Hepatocyte (in vitro differentiated cells): ENCODE measurements at regions not wholly inside any gene's neighbourhood (a gene's known extent, or its start where the extent isn't known, plus 50 kb on each side); places are given as distances from the start of the nearest gene placed in this dataset.

Source experiments
- DNase-seq: peaks from one replicate; pipeline ENCODE4 v3.0.0-alpha.2; 2016; ENCODE audit warnings: low spot score
- H2AFZ ChIP-seq: fragments of 200-600 bp; sonication (generic); 2 replicates; pipeline ENCODE4 v1.6.0; 2016; ENCODE audit warnings: antibody characterized with exemption, mild to moderate bottlenecking
- H3K27ac ChIP-seq: fragments of 200-600 bp; sonication (generic); 2 replicates; pipeline ENCODE4 v1.5.1; 2016; ENCODE audit warnings: mild to moderate bottlenecking
- H3K27me3 ChIP-seq: fragments of 200-600 bp; sonication (generic); 2 replicates; pipeline ENCODE4 v1.6.1; 2016
- H3K36me3 ChIP-seq: fragments of 200-600 bp; sonication (generic); replicated peaks from 2 replicates; pipeline ENCODE4 v1.5.1; 2016; ENCODE audit warnings: low read depth; ENCODE audit not compliant: insufficient read depth
- H3K4me1 ChIP-seq: fragments of 200-600 bp; sonication (generic); 2 replicates; pipeline ENCODE4 v1.5.1; 2016; ENCODE audit warnings: mild to moderate bottlenecking, moderate library complexity; ENCODE audit not compliant: insufficient read depth
- H3K4me2 ChIP-seq: fragments of 200-600 bp; sonication (generic); 2 replicates; pipeline ENCODE4 v1.6.0; 2016
- H3K4me3 ChIP-seq: fragments of 200-600 bp; sonication (generic); 2 replicates; pipeline ENCODE4 v1.5.1; 2016; ENCODE audit warnings: mild to moderate bottlenecking
- H3K79me2 ChIP-seq: fragments of 200-600 bp; sonication (generic); 2 replicates; pipeline ENCODE4 v1.6.0; 2017; ENCODE audit warnings: mild to moderate bottlenecking
- H3K9me2 ChIP-seq: fragments of 200-600 bp; sonication (generic); replicated peaks from 2 replicates; pipeline ENCODE4 v1.6.0; 2017; ENCODE audit warnings: mild to moderate bottlenecking; ENCODE audit not compliant: insufficient read depth
- H3K9me3 ChIP-seq: fragments of 200-600 bp; sonication (generic); 2 replicates; pipeline ENCODE4 v1.5.1; 2016; ENCODE audit warnings: low read depth, mild to moderate bottlenecking
- H4K20me1 ChIP-seq: fragments of 200-600 bp; sonication (generic); 2 replicates; pipeline ENCODE4 v1.6.0; 2016; ENCODE audit warnings: mild to moderate bottlenecking; ENCODE audit not compliant: insufficient read depth, poor library complexity, severe bottlenecking
- EZH2 ChIP-seq: fragments of 200-600 bp; sonication (generic); IDR thresholded peaks from 2 replicates; pipeline ENCODE4 v1.6.1; 2016; ENCODE audit warnings: antibody characterized with exemption, mild to moderate bottlenecking, borderline replicate concordance
- EZH2phosphoT487 ChIP-seq: fragments of 200-600 bp; sonication (generic); IDR thresholded peaks from one replicate; pipeline ENCODE4 v1.6.1; 2018; ENCODE audit warnings: antibody characterized with exemption, mild to moderate bottlenecking, low read depth, moderate library complexity; ENCODE audit not compliant: unreplicated experiment, severe bottlenecking
- WGBS: methylation state at CpG from one replicate; pipeline ENCODE4 v1.1.6; 2016; ENCODE audit warnings: low lambda C conversion rate; ENCODE audit errors: missing lambda C conversion rate; 5-methylcytosine and 5-hydroxymethylcytosine counted together
- TF ChIP-seq, protein P1 (sequence below): fragments of 200-600 bp; sonication (generic); IDR thresholded peaks from 2 replicates; pipeline ENCODE4 v1.5.1; 2016; ENCODE audit warnings: antibody characterized with exemption, mild to moderate bottlenecking; ENCODE audit not compliant: poor library complexity

GRCh38 chr5:119897537-119898370, 268.4 kb downstream of the FAM170A start:
- no peak overlapping the region for H3K4me2 ChIP-seq
- H3K36me3 ChIP-seq = no peaks in the 10 kb centered on the region
- no peaks in the 10 kb centered on the region for H4K20me1 ChIP-seq
- H2AFZ ChIP-seq = no peak overlapping the region
- TF ChIP-seq EZH2 (no peak), EZH2phosphoT487 (no peak)
- TF ChIP-seq, protein P1, sequence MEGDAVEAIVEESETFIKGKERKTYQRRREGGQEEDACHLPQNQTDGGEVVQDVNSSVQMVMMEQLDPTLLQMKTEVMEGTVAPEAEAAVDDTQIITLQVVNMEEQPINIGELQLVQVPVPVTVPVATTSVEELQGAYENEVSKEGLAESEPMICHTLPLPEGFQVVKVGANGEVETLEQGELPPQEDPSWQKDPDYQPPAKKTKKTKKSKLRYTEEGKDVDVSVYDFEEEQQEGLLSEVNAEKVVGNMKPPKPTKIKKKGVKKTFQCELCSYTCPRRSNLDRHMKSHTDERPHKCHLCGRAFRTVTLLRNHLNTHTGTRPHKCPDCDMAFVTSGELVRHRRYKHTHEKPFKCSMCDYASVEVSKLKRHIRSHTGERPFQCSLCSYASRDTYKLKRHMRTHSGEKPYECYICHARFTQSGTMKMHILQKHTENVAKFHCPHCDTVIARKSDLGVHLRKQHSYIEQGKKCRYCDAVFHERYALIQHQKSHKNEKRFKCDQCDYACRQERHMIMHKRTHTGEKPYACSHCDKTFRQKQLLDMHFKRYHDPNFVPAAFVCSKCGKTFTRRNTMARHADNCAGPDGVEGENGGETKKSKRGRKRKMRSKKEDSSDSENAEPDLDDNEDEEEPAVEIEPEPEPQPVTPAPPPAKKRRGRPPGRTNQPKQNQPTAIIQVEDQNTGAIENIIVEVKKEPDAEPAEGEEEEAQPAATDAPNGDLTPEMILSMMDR = no peak
- no peaks in the 10 kb centered on the region for H3K9me3 ChIP-seq
- no peak overlapping the region for H3K4me3 ChIP-seq
- 73% methylated on average over 6 of the region's 6 CpGs for WGBS
- no peaks in the 10 kb centered on the region for H3K4me1 ChIP-seq
- no peak overlapping the region for H3K27ac ChIP-seq
- DNase-seq = no peak
- H3K9me2 ChIP-seq = no peaks in the 10 kb centered on the region
- H3K79me2 ChIP-seq = no peaks in the 10 kb centered on the region
- no peaks in the 10 kb centered on the region for H3K27me3 ChIP-seq

- Histone ChIP-seq H3K4me2 (no peak overlapping the region), H3K4me1 (no peaks in the 10 kb centered on the region)
- WGBS = 48% methylated on average over 2 of the region's 2 CpGs
Measured at GRCh38 chr5:119899981-119900380, 270.6 kb downstream of the FAM170A start.

DNA sequence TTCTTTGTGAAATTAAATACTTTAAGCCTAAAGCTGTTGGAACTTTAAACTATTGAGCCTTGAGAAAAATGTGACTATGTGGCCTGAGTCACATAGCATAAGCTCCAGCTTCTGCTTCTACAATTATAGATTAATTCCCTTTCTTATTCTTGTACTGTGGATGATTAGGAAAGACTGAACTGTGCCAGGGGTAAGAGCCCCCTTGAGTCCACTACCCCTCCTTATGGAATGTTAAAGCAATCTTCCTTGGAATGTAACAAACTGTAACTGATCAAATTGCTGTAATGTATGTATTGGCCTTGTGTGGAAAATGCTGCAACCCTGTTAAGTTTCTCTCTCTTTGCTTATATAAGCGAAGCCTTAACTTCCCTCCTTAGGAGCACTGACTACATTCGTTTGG, 273.2 kb downstream of the FAM170A start:
- Histone ChIP-seq H3K79me2 (no peaks in the 10 kb centered on the region), H3K27me3 (no peaks in the 10 kb centered on the region), H3K4me3 (no peak overlapping the region), H2AFZ (no peak overlapping the region), H3K4me2 (no peak overlapping the region), H3K9me3 (no peaks in the 10 kb centered on the region), H3K36me3 (no peaks in the 10 kb centered on the region), H3K4me1 (no peaks in the 10 kb centered on the region), H3K9me2 (no peaks in the 10 kb centered on the region), H4K20me1 (no peaks in the 10 kb centered on the region), H3K27ac (no peak overlapping the region)
- DNase-seq = no peak
- 68% methylated on average over 2 of the region's 2 CpGs for WGBS
- TF ChIP-seq, protein P1 = no peak
- TF ChIP-seq EZH2phosphoT487 (no peak), EZH2 (no peak)

More at GRCh38 chr5:119899981-119900380, 270.6 kb downstream of the FAM170A start:
- TF ChIP-seq EZH2phosphoT487 (no peak), EZH2 (no peak)
- TF ChIP-seq, protein P1 = no peak
- Histone ChIP-seq H2AFZ (no peak overlapping the region), H3K9me3 (no peaks in the 10 kb centered on the region), H3K79me2 (no peaks in the 10 kb centered on the region), H4K20me1 (no peaks in the 10 kb centered on the region), H3K27ac (no peak overlapping the region), H3K9me2 (no peaks in the 10 kb centered on the region), H3K27me3 (no peaks in the 10 kb centered on the region), H3K4me3 (no peak overlapping the region), H3K36me3 (no peaks in the 10 kb centered on the region)
- DNase-seq = no peak
